ENCODE measurements at regions not wholly inside any gene's neighbourhood (a gene's known extent, or its start where the extent isn't known, plus 50 kb on each side); places are given as distances from the start of the nearest gene placed in this dataset.
"Not testable (repeated sequence)": the region's sequence is repeated elsewhere in the genome, so short reads cannot be mapped to it uniquely, and the experiment has no call there.

DNA sequence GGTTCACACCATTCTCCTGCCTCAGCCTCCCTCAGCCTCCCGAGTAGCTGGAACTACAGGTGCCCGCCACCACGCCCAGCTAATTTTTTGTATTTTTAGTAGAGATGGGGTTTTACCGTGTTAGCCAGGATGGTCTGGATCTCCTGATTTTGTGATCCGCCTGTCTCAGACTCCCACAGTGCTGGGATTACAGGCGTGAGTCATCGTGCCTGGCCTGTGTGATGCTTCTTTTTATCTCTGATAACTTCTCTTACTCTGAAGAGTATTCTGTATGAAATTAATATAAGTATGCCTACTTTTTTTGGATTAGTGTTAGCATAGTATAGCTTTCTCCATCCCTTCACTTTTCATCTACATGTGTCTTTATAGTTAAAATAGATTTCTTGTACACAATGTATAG is 180.8 kb upstream of the GALNT15 start:
- DNase-seq = not testable (repeated sequence)

DNA sequence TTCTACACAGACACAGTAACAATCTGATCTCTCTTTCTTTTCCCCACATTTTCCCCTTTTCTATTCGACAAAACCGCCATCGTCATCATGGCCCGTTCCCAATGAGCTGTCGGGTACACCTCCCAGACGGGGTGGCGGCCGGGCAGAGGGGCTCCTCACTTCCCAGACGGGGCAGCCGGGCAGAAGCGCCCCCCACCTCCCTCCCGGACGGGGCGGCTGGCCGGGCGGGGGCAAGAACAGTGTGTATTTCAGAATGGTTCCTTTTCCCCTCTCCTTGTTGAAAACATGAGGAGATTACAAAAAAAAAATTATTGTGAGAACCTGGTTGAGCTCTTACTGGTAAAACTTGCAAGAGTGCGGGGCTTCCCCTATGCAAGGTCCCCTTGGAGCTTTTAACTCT is 178.0 kb upstream of the GALNT15 start:
- DNase-seq = not testable (repeated sequence)

DNA sequence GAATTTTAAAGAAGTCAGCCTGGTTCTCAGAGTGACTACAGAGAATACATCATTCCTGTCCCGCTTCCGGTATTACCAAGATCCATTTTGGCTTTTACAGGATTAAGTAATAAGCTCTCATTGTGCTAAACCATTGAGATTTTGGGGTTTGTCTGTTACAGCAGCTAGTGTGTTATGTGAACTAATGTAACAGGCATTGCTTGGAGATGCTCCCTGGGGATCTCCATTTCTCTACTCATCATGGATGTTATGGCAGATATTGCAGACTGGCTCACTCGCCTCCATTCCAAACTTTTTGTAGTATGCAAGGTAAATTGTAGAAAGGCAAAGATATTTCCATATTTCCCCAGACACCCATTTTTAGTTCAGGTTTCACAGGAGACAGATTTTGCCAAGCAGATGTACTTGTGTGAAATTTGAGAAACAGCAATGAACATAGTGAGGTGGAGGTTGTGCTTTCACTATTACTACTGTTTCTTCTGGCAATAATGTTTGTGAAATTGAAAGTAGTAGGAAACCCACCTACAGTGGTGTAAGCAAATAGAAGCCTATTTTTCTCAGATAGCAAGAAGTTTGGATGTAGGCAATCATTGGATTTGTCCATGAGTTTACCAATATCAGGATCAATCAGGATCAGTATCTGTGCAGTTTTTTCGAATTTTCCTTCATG is 177.1 kb upstream of the GALNT15 start:
- no peak for DNase-seq

DNA sequence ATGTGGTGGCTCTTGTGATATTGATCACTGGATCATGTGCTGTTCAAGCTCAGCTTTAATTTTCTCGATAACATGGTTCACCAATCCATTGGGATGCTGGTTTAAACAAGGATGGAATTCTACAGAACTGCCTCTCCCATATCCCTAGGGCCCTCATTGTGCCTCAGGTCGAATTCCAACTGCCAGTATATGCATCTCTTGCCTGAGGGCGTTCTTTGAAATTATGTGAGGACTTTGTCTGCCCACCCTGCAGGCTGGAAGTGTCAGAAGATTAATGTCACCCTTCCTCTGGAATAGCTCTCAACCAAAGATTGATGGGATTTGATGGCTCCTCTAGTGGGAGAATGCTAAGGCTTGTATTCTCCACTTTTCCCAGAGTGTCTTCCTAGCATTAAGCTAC is 175.6 kb upstream of the GALNT15 start:
- DNase-seq = no peak

DNA sequence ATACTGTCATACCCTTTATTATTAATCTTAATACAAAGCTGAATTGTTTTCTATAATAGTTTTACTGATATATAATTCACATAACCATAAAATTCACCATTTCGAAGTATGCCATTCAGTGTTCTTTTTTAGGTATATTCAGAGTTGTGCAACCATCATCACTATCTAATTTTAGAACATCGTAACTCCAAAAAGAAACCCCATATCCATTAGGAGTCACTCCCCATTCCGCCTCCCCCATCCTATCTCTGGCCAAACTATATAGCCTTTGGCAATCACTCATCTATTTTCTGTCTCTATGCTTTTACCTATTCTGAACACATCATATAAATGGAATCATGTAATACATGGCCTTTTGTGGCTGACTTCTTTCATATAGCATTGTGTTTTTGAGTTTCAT is 169.7 kb upstream of the GALNT15 start:
- DNase-seq = no peak

DNA sequence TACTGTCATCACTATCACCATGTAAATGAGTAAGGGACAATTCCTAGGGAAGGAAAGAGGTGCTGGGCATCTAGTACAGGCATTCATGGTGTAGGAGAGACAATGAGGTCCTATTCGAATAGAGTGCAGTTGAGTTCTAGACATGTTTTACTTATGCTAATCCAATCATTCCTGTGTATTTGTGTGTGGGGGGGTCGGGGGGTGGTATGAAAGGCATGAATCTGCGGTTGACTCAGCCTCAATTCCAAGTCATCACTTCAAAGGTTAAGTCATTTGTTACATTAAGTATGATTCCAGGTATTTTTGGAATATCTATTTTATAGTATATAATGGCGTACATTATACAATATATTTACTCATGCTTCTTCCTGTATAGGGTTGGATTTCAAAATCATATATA is 163.1 kb upstream of the GALNT15 start:
- no peak for DNase-seq

DNA sequence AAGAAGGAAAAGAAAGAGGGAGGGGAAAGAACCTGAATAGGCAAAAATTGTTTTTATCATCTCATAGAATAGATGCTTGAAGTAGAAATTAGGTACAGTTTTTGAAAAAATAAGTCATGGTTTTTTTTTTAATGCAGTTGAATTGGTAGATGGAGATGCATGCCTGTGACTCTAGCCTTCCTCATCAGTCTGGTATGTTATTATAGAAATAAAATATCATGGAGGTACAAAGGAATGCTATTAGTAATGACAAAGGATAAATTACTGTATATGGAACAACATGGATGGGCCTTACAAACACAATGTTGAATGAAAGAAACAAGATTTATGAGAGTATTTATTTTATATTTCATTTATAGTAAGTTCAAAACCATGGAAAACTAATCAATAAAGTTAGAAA is 162.4 kb upstream of the GALNT15 start:
- no peak for DNase-seq

DNA sequence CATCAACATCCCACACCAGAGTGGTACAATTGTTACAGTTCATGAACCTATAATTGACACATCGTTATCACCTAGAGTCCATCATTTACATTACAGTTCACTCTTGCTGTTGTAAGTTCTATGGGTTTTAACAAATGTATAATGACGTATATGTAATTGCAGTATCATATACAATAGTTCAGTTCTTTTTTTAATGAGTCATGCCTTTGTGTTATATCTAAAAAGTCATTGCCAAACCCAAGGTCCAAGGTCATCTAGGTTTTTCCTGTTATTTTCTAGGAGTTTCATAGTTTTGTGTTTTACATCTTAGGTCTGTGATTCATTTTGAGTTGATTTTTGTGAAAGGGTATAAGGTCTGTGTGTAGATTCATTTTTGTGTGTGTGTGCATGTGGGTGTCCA is 160.9 kb upstream of the GALNT15 start:
- no peak for DNase-seq

DNA sequence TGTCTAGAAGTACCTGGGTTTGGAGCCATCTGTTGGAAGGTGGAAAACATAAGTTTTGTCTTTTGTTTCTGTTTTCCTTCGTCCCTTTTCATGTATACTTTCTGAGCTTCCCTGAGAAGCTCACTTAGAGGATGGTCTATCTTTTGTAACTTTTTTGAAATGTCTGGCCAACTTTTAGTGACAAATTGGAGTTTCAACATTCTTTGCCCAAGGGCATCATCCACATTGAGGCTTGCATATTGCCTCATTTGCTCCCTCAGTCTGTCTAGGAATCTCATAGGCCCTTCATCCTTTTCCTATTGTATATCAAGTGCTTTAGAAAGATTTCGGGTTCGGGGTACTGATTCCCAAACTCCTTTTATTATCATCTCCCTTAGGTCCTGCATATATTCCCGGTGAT is 152.7 kb upstream of the GALNT15 start:
- DNase-seq = not testable (repeated sequence)

DNA sequence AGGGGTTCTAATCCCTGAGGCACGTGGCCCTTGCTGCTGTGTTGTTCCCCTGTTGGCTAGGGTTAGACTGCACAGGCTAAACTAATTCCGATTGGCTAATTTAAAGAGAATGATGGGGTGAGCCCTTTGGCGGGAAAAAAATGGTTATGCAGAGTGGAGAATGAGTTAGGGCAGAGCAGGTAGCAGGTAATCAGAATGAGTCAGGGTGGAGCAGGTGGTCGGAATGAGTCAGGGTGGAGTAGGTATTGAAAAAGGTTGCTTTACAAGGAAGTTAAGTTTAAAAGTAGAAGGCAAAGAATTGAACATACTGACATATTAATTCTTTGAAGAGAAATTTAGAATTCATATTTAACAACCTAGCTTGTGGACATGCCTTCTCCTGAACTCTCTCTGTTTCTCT is 150.6 kb upstream of the GALNT15 start:
- DNase-seq = not testable (repeated sequence)

DNA sequence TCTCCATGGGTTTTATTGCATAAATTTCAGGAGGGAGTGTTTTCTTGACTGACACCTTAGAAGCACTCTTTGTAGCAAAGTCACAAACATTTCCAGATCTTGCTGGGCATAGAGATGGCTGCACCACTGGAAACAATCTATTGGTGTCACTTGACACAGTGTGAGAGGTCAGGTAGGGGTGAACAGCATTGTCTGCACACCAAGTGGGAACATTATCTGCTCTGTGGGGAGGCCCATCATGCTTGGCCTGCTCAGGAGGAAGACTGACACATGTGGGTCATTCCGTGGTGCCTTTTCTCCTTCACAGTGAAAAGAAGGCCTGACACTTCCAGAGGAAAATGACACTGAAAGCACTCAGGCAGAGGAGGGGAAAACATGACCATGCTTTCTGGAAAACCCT is 149.9 kb upstream of the GALNT15 start:
- DNase-seq = no peak

DNA sequence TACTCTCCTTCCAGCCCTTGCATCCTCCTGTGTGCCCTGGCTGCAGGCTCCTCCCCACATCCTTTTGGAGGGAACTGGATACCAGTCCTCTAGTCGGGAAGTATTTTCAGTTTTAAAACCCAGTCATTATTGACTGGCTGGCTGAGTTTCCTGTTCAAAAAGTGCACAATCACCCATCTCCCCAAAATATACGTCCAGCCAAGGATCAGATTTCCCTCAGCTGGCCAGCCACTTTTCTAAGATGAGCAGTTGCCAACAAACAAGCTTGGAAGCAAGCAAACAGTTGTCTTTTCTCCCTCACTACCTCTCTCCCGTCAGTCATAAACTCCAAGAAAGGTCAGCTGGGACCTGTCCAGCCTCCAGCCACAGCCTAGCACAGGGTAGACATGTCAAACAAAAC is 147.7 kb upstream of the GALNT15 start:
- DNase-seq = no peak

DNA sequence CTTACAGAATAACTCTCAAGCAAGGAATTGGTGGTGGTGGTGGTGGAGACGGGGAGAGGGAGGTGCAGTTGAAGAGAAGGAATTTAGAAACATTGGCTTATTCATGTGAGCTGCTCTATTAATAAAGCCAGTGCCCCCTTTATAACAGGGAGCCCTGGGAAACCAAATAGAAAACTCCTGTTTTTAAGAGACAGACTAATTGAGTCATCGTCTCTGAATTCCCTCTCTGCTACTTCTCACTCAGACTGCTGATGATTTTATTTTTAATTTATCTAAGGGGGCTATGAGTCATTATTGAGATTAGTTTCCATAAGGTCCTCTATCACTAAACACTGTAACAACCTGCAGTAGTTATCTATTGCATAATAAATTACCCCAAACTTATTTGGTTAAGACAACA is 145.9 kb upstream of the GALNT15 start:
- no peak for DNase-seq

DNA sequence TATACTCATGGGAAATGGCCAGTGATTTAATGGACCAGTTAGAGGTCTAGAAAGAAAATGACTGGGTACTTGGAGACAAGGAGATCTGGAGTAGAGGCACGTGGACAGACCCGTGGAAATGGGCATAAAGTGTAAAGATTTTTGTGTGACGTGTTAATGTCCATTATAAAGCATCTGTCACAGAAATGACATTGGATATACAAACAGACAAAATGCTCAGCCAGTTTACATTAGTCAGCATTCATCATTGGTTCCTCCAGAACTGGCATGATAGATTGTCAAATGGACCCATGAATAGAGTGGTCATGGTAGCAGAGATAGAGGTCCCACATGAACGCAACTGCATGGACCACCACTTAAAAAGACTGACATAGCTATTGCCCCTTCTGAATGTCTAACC is 144.1 kb upstream of the GALNT15 start:
- DNase-seq = no peak

DNA sequence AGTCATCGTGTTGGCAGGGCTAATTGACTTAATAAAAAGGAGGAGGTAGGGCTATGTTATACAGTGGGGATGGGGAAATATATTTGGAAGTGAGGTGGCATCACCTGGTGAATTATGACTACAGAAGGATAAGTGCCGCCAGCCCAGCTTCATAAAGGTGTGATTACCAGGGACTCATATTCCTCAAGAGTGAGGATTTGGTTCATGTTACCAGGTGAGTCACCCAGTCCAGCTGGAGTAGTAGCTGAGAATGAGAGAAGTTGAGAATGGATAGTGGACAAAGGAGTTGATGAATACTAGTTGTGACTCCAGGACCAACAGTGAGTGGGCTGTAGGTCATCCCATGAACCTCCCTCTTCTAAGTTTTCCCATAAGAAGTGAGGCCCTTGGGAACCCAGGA is 143.0 kb upstream of the GALNT15 start:
- DNase-seq = no peak

DNA sequence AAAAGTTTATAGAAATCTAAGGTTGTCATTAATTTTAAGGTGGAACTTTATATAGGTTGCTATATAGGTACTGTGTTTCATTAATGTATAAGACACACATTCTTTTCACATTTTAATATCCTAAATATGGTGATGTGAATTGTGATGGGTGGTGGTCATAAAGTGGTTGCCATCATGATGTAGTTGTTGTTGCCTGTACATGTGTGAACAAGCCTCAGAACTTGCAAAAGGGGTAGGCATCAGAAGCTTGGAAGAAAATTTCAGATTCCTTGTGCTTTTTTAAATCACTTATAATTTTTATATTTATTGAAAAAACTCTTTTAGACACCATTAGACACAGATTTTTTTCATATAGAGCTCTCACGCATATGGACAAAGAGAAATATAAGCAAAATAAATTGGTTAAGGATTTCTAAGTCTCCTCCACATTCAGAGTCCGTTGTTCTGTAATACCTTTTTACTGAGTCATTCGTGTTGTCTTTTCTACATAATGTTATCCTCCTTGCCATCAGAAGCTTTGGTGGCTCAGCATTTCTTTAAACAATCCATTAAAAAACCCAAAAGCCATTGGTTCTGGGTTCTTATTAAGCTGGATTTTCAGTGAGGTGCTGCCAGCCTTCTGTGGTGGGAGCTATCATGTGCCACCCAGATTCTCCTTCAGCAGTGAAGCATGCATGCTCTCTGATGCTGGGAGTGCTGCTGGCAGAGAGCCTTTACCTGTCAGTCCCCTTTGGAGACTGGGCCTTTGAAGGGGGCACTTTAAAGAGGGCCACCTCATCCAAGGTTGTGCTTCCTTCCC is 140.4 kb upstream of the GALNT15 start:
- no peak for DNase-seq

DNA sequence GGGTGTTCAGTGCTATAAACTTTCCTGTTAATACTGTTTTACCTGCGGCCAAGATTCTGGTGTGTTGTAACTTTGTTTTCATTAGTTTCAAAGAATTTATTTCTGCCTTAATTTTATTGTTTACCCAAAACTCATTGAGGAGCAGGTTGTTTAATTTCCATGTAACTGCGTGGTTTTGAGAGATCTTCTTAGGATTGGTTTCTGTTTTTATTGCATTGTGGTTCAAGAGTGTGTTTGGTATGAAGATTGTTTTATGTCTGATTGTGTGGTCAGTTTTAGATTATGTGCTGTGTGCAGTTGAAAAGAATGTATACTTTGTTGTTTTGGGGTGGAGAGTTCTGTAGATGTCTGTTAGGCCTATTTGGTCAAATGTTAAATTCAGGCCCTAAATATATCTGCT is 133.5 kb upstream of the GALNT15 start:
- no peak for DNase-seq

DNA sequence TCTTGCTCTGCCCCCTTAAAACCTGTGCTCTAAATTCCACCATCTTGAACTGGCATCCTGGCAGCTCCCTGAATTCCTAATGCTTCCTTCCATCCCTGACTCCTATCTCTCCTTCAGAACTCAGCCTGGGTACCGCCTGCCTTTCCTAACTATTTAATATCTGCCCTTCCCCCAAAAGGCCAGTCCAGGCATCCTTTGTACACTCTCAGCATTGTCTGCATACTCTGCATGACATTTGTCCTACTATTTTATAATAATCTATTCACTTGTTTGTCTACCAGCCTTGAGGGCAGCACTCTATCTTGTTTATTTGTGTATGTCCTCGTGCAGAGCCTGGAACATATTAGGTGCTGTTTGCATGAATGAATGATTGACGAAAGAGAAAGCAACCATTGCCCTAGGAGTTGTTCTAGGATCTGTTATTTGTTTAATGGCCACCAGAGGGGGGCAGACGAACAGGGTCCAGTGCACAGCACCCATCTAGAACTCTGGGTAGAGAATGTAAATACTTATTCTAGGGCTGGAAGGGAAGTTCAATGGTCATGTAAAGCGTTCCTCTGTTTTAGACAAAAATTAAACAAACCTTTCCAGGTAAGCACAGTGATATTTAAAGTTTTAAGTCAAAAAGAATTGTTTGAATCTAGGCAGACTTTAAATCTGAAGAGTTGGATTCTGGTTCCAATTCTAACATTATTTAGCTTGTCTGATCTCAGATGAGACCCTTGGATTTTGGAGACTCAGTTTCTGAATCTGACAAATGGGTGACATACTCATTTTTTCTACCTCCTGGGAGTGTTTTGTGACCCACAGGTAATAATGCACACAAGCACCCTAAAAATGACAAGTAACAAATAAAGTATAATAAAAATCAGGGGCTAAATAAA is 125.8 kb upstream of the GALNT15 start:
- peak; percentile 68 for DNase-seq

DNA sequence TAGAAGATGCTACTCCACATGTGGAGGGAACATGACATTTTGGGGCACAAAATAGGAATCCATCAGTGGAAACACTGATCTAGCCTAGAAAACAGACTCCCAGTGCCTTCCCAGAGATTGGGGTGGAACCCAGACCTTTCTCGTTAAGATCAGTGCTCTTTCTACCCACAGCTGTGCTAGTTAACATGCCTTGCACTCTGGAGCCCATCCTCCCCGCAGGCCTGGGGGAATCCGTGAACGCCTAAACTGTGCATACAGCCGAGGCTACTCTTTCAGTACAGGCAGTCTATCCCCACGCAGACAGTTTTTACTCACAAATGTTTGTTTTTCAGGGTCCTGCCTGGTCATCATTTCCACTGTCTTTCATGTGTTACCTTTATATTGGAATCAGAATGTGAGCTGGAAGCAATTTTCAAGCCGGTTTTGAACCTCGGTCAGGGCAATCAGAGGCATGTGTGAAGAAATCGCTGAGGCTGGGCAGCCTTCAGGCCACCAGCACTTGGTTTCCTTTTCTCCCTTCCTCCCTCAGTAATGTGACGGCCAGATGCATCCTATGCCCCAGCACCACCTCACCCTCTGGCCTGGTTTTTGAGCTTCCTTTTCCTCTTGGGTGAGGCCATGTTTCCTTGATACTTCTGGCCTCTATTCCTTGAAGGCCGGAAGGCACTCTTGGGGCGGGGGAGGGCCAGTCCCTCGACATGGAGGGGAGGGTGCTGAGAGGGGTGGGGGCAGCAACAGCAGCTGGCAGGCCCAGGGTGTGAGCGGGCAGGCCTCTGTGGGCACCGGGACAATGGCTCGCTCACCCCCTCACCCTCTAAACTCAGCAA is 123.6 kb upstream of the GALNT15 start:
- DNase-seq = peak; percentile 42

DNA sequence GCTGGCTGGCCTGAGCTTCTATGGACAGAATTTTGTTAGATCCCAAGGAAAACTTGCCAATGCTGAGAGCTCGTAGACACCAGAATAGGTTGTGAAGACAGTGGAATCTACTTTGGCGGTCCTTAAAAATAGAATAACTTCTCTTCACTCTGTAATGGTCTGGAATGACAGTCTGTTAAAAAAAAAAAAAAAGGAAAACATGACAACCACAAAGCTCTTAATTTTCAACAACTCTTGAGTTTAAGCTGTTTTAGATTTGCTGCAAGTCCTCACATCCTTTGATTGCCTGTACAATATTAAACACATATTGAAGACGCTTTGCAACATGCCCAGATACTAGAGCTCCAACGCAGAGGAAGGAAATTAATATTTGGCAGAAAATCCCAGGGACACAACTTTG is 122.8 kb upstream of the GALNT15 start:
- DNase-seq = no peak

DNA sequence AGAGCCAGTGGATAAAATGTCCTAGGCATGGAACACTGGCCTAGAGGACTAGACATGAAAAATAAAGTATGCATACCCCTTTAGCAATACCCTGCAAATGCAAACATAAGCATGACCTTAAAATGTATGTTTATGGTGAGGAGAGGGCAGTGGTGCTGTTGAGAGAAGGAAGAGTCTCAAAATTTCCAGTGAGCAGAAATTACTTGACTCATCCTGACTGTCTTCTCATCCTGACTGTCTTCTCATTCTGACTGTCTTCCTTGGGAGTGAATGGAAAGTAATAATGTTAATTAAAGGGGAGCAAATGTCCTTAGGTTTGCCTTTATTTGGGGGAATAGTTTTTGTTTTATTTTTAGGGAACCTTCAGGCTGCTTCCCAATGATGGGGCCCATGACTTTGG is 121.5 kb upstream of the GALNT15 start:
- DNase-seq = no peak

DNA sequence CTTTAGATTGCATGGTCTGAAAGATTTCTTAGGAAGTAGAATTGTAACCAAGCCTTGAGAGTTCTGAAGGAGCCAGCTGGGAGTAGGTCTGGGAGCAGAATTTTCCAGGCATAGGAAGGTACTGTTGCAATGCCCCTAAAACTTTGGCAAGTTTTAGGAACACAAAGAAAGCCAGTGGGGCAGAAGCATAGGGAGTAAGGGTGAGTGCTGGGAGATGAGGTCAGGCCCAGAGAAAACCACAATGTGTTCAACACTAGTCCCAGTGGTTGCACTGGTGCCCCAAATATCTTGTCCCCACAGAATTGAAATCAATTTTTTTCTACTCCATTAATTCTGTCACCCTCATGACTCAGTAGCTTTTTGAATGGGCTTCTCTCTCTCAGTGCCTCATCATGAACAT is 120.7 kb upstream of the GALNT15 start:
- DNase-seq = no peak
